ENCODE measurements at regions not wholly inside any gene's neighbourhood (a gene's known extent, or its start where the extent isn't known, plus 50 kb on each side); places are given as distances from the start of the nearest gene placed in this dataset.

DNA sequence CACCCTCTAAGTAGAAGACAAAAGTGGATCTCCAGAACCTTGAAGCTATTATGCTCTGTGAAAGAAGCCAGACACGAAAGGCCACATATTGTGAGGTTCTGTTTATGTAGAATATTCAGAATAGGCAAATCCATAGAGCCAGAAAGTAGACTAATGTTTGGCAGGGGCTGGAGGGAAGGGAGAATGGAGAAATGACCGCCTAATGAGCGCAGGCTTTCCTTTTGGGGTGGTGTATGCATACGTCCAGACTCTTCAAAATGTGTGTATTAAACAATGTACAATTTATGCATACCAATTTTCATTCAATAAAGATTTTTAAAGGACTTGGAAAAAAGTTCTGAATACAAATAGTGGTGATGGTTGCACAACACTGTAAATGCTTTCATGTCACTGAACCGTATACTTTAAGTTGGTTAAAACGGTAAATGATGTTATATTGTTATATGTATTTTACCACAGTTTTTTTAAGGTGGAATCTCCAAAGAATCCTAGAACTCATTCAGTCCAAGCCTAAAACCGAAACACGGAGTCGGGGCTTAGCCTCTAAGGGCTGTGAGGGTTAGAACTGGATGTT, 397.4 kb downstream of the SOX9 start:
- no peak for DNase-seq (ENCODE audit: low read depth, low spot score)

DNA sequence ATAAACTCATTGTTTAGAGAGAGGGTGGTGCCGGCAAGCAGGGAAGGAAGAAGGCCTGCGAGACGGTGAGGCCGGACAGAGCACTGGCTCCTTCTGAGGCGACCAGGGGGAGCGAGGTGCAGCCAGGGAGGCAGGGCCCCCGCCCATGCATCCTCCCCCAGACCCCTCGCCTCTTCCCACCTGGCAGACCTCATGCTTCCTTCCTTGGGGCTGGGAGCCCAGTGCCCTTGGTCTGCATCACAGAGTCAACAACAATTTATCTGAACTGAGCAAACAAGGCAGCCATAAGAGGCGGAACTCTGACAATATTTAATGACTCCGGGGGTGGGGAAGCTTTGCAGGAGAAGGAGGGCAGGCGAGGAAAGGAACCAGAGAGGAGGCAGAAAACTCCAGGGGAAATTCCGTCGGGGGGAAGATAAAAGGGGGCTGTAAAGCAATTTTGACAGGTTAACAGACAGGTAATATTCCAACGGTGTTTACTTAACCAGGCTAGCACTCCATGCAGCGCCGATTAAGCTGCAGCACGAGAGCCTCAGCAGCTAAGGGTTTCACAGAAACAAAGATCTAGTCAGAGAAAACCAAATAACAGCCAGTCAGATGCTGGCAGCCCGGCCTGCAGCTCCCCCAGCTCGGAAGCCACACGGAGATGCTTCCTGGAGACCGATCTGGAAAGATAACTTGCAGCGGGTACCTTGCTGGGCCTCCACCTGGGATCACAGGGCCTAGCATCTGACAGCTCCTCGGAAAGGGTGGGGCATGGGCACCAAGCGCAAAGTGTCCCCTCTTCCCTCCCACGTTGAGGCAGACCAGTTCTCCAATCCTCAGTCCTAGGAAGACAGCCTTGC, 398.2 kb downstream of the SOX9 start:
- DNase-seq (ENCODE audit: low read depth, low spot score), result no peak

DNA sequence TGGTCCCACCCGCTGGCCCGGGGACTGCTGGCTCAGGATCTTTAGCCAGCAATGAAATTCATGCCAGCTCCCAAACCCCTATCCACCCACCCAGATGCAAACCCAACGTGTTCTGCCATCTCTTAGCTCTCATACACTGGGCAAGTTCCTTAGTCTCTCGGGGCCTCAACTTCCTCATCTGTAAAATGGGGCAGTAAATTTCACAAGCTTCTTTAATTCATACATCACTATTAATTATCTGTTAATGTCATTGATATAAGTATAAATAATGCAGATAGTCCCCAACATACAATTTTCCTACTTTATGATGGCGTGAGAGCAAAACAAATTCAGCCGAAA, 398.7 kb downstream of the SOX9 start:
- no peak for DNase-seq (ENCODE audit: low read depth, low spot score)

DNA sequence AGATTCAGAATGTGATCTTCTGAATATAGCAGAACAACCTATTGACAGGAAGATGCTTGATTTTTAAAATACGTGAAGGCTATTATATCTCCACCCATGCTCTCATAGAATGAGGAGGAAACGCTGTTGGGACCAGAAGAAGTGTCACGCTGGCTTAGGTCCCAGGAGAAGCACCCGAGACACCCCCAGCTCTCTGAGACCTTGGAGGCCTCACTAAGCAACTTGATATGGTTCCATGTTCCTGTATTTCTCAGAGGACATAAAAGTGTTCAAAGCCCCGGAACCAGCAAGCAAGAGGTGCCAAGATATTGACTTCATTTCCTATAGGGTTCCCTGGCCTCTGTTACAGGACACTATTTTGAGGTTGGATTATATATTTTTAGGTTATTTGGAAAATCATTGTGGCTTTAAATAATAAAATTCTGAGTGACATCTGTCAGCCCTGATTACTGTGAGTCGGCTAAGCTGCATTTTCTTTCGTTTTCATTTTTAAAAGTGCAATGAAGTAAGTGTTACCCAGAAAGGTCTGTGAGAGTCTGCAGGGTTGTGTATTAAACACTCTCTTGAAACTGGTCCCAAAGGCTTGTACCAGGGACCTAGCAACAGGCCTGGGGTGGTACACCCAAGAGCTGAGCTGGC, 400.0 kb downstream of the SOX9 start:
- DNase-seq (ENCODE audit: low read depth, low spot score), result no peak

GRCh38 chr17:72523491-72523890, 402.7 kb downstream of the SOX9 start:
- DNase-seq (ENCODE audit: low read depth, low spot score), result no peak

- DNase-seq (ENCODE audit: low read depth, low spot score), result no peak
Observed at GRCh38 chr17:72525225-72526015, 404.6 kb downstream of the SOX9 start.

GRCh38 chr17:72526769-72527168, 405.9 kb downstream of the SOX9 start:
- DNase-seq (ENCODE audit: low read depth, low spot score), result no peak

DNA sequence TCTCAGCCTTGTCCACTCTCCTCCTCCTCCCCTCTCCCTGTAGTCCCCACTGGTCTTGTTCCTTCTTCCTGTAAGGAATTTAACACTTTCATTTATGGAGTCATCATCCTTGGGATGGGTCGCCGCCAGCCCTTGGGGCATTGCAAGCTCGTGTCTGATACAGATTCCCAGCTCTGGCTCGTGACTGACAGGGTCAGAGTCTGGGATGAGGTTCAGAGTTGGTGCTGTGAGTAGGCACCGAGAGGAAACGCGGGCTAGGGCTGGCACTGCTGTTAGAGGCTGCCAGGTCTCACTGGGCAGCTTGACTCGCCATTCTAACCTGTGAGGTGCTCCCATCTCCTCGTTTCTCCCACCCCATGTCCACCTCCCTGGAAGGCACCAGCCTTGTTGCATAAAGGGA, 407.0 kb downstream of the SOX9 start:
- DNase-seq (ENCODE audit: low read depth, low spot score), result no peak

DNA sequence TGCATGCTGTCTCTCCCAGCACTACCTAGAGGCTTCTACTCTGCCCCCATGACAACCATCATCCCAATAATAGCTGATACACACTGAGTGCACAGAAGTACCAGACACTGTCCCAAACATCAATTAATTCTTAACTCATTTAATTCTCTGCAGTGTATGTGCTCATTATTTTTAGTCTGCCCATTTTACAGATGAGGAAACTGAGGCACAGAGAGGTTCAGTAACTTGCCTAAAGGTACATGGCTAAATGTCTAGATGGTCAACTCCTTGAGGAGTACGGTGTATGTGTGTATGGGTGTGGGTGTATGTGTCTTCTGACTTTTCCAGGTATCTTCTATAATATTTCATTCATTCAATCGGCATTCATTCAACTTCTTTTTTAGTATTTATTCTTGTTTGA, 407.9 kb downstream of the SOX9 start:
- no peak for DNase-seq (ENCODE audit: low read depth, low spot score)

GRCh38 chr17:72529386-72529785, 408.6 kb downstream of the SOX9 start:
- DNase-seq (ENCODE audit: low read depth, low spot score), result no peak

GRCh38 chr17:72530454-72530853, 409.6 kb downstream of the SOX9 start:
- DNase-seq (ENCODE audit: low read depth, low spot score), result no peak

DNA sequence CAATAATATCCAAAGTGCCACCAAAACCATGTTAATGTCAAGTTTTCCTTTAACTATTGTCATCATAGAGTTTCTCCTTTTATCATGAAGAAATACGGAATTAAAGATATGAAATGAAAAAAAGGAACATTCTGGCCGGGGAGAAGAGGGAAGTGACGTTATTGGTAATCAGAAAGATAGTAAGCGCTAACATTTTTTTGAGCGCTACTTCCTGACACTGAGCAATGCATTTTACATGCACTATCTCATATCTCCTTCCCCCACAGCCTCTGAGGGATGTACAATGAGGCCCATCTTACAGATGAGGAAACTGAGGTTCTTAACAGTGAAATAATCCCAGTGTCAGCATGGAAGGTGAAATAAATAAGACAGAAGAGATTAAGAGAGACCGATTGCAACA, 410.9 kb downstream of the SOX9 start:
- no peak for DNase-seq (ENCODE audit: low read depth, low spot score)

DNA sequence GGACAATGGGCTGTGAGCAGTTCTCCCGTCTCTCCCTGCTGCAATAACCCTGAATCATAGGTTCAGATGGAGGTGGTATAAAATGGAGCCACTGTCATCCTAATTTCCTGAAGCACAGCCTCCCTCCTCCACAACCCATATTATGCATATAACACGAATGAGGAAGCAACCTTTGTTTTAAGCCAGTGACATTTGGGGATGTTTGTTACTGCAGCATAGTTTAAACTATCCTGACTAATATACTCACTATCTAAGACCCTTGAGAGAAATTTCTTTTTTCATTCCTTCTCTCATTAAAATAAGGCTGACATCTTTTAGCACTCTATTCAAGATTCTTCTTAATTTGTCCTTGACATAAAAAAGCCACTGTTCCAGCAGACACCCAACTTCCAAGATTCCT, 413.4 kb downstream of the SOX9 start:
- no peak for DNase-seq (ENCODE audit: low read depth, low spot score)

GRCh38 chr17:72534776-72535175, 414.0 kb downstream of the SOX9 start:
- DNase-seq (ENCODE audit: low read depth, low spot score), result no peak

DNA sequence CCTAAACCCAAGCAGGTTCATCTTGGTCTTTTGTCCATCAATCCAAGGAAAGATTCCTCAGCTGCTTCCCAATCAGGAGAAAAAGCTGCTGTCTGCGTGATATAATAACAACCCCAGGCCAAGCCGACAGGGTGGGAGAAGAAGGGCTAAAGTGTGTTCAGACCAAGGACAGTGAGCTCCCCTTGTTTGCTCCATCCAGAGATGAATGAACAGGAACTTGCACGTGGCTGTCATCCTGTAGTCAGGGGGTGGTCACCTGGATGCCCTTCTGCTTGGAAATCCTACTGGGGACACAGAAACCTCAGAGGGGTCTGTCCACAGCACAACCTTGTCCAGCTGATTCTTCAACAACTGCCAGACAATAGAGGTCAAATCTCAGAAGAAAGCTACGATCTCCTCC, 414.5 kb downstream of the SOX9 start:
- DNase-seq (ENCODE audit: low read depth, low spot score), result no peak

DNA sequence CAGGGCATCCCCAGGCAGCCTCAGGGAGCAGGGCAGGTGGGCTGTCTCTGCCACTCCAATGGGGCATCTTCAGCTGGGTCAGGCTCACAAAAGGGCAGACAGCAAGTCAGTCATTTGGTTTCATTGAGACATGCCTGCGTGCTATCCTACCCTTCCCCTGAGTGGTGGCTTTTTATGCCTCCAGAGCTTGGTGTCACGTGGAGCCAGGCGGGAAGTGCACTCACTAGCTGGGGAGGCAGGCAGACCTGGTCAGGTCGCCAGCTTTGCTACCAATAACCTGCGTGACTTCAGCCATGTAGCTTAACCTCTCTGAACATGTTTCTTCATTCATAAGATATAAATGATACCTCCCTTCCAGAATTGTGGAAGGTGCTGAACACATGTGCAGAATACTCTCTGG, 415.0 kb downstream of the SOX9 start:
- DNase-seq (ENCODE audit: low read depth, low spot score), result no peak

DNA sequence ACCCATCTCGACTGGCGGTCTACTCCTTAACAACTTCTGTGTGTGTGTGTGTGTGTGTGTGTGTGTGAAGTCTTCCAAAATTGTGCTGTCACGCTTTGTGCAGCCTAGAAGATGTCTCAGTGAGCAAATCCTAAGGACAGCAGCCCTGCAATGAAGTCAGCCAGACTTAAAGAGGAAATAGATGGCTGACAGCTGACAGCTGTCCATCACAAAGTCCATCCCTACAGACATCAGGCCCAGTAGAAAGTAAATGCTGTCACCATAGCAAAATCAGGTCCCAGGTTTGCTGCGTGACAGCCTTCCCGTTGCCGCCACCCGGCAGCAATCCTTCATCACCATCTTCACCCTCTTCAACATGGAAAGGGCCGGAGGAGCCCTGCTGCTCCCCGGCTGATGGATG, 416.0 kb downstream of the SOX9 start:
- DNase-seq (ENCODE audit: low read depth, low spot score), result no peak

- DNase-seq (ENCODE audit: low read depth, low spot score), result no peak
Observed at GRCh38 chr17:72538443-72538842, 417.6 kb downstream of the SOX9 start.

- DNase-seq (ENCODE audit: low read depth, low spot score), result no peak
Observed at GRCh38 chr17:72538901-72539352, 418.1 kb downstream of the SOX9 start.

DNA sequence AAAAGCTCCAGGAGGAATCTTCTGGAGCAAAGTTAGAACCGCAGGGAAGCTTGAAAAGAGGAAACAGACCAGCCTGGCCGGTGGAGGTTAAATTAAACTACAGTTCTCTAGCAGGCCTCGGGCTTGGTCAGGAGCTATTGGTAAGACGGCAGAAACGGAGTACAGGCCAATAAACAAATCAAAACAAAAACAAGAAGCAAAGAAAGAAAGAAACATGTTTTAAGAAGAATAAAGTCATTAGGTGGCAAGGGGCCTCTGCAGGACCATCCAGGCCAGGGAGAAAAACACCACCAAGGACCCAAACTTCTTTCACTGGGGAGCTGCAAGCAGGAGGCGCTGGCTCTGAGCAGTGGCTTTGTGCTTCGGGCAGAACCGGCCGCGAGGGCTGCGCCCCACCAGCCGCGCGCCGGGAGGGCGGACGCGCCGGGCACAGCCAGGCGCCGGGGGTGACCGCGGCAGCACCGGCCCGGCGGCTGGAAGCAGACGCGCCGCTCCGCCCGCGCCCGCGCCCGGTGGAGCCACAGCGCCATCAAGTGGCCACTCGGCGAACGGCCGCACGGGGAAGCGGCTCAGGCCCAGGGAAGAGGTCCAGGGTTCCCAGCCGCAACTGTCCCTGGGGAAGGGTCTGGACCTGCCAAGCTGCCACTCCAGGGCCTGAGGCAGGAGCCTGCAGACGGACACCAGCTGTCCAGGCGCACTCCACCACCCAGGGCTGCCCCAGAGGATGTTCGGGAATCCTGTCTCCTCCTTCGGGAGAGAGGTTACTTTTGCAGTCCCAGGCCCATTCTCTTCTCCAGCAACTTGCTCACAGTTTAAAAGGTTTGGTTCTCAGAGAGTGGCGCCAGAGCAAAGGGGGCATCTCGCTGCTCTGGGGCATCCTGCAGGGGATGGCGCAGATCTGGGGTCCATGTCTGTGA, 419.4 kb downstream of the SOX9 start:
- no peak for DNase-seq (ENCODE audit: low read depth, low spot score)

GRCh38 chr17:72542317-72542716, 421.5 kb downstream of the SOX9 start:
- no peak for DNase-seq (ENCODE audit: low read depth, low spot score)
